DMS114 treated with DMSO at 0.1 percent for 48 hours (cell line): ENCODE measurements at regions not wholly inside any gene's neighbourhood (a gene's known extent, or its start where the extent isn't known, plus 50 kb on each side); places are given as distances from the start of the nearest gene placed in this dataset.

Experiments used
- DNase-seq: peaks from one replicate; lab custom pipeline; 2025; ENCODE audit not compliant: unreplicated experiment; lab: John Stamatoyannopoulos, UW

DNA sequence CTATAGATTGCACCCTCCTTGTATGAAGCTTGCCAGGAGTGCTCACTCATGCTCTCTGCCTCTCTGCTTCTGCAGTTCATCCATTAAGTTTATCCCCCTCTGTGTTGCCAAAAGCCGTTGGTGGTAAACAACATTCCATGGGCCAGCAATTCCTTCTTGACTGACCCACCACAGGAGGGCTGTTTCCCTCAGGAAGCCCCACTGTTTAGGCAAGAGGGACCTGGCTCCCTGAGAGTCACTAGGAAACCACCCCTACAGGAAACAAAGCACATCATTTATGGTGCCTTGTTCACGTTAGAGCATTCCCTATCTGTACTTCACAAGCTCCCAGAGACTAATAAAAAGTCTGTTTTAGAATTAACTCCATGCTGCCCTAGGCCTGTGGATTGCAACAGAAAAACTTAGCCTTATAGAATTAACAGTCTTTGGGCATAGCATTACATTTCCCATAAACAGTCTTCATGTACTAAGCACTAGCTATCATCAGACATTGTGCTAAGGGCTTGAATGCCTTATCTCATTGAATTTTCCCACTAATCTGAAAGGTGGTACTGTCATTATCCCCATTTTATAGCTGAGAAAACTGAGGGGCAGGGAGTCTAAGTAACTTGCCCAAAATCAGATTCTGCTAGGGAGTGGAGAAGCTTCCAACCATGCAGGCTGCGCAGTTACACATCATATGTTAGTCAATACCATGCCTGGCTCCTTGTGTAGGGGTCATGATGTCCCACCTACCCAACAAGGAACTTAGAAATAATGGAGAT lies 149.9 kb downstream of the SHQ1 start:
- no peak for DNase-seq

DNA sequence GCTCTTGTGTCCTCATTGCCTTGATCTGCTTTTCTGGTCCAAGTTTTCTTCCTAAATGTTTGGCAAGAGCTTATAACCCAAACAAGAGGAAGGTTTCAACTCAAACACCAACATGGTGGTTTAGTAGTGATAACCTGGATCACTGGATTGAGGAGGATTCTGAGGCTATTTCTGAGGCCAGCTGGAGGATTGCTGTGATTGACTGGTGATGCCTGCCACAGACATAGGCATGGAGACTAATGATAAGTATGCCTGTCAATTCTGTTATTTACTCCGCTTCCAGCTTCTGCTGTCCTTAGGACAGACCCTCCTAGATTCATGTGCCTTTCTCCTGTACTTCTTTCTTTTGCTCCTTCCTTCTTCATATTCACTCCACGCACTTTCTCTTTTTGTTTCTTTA lies 150.5 kb downstream of the SHQ1 start:
- no peak for DNase-seq

DNA sequence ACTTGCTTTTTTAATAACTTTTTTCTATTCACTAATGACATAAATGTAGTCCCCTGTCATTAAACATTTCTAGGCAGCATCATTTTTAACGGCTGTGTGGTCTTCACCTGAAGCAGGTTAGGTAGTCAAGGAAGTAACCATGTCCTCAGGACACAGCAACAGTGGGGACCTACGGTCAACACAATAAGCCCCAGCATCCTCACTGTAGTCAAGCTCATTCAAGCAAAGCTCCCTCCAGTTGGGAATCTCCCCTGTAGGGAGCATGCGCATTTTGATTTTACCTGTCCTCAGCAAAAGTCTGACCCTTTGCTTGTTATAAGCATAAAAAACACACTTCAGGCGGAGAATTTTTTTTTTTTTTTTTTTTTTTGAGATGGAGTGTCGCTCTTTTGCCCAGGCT lies 151.4 kb downstream of the SHQ1 start:
- DNase-seq = no peak

DNA sequence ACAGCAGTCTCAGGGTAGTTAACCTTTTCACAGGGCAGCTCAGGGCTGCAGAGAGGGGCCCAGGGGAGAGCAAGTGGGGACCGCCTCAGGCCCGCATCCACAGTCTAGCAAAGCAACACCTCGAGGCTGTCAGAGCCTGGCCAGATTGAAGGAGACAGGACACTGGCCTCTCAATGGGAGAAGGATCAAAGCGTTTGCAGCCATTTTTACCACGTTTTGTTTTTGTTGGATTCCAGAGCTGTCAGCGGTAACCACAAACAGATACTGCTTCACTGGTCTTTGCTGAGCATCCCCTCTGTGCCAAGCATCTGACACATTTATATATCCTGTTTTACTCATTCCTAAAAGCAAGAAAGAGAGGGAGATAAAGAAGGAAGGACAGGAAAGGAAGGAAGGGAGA lies 153.8 kb downstream of the SHQ1 start:
- no peak for DNase-seq

DNA sequence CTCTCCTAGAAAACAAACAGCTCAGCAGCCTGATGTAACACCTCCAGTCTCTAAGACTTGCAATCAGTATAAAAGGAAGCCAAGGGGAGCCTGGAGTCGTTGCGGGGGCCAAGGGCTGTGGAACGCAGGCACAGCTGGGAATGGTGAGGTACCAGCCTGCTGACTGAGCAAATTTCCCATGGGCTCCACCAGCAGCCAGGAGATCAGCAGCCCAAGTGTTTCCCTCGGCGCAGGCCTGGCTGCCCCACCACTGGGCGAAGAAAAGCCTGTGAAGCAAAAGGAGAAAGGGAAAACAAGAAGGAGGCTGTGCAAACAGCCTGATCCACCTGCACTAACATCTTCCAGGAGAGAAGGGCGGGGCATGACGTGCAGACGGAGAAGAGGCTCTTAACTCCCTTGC lies 155.3 kb downstream of the SHQ1 start:
- no peak for DNase-seq

DNA sequence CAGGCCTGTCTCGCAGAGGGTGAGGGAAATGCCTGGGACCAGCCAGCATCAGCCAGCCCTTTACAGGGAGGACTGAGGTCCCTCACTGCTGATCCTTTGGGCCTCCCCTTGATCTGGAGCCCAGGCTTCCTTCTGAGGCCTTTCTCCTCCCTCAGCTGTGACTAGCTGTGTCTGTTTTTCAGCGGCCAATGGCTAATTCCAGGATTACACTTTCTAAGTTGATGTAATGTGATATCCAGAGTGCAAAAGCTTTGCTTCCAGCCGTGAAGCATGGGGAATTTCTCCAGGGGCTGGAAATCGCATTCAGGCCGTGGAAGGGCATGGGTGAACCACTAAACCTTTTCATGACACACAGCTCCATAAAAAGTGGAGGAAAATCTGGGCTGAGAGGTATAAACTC lies 157.6 kb downstream of the SHQ1 start:
- DNase-seq = no peak

DNA sequence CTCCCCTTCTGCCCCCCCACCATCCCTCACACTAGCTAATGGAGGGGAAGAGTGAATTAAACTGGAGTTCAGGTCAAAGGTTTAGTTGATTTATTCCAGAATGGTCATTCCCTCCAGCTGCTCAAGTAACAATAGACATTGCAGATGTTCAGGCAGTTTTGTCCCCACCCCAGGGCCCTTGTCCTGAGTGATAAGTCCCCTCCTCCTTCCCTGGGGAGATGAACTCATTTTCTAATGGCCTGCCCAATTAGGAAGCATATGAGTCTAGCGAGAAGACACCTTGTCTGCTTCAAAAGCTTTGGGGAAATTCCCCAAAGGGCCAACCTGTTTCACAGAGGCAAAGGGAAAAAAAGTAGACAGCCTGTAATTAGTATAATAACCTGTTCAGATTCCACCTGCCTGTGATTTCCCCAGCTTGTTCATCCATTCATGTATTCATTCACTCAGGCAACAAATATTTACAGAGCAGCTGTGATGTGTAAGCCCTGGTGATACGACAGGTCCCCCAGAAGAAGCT lies 165.3 kb downstream of the SHQ1 start:
- DNase-seq = no peak

DNA sequence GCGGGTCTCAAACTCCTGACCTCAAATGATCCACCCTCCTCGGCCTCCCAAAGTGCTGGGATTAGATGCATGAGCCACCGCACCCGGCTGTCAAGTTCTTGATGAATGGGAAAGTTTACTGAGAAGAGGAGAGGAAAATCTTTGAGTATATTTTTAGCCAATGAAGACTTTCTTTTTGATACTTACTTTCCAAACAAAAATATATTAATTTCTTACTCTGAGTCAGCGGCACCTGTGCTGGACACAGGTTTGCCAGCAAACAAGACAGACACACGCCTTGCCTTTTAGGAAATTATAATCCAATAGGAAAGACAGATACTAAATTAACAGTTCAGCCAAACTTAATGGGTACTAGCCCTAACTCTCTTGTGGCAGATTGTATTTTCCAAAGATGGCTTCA lies 166.6 kb downstream of the SHQ1 start:
- DNase-seq = no peak

DNA sequence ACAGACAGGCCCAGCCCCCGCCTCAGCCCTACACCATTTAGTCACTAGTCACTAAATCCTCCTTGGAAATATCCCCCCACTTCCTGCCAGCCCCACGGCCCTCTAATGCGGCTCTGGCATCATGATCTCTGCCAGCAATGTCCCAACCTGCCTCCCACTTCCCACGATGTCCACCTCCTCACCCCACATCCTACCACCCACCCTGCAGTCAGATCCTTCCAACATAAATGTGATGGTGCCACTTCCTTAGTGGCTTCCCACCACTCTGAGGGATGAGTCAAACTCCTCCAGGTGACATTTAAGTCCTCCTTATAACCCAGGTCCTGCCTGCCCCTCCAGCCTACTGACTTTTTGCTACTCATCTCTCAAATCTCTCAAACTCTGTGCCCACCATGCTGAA lies 167.5 kb downstream of the SHQ1 start:
- DNase-seq = no peak

DNA sequence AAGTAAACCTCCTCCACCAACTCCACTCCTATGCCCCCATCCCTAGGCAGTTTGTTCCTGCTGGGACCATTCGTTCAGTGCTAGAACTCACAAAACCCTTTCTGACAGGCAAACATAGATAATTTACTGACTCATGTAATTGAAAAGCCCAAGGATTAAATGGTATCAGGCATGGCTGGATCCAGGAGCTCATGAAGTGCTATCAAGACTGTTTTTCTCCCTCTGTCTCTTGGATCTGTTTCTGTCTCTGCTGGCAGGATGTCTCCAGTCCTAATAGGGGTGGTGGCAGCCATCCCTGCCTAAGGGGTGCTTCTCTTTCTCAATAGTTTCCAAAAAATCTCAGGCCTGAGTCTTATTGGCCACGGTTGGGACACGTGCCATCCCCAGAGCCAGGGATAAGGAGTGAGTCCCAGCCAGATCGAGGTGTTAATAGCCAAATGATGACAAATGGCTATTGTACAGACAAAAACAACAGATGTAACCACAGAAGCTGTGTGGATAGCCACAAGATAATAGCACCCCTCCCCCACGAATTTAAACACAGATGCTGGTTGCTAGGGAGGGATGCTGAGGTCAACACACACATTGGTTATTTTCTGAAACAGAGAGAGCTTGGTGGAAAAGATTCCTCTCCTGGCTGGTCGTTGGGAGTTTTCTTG lies 168.6 kb downstream of the SHQ1 start:
- DNase-seq = no peak

DNA sequence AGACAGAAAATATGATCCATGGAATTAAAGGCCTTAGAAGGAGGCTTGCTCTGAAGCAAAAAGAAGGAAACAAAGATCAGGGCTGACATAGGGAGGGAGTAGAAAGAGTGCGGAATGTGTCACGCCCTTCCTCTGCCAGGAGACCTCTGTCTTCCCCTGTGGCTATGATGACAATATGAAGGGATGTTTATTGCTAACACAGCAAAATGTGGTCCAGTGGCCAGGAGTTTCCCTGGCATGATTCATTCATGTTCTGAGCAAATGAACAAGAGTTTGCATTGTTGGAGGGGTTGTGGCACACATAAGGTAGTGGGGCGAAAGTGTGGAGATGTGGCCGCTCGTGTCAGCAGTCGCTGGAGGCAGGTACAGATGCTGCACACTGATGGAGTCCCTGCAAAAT lies 169.4 kb downstream of the SHQ1 start:
- DNase-seq = no peak

DNA sequence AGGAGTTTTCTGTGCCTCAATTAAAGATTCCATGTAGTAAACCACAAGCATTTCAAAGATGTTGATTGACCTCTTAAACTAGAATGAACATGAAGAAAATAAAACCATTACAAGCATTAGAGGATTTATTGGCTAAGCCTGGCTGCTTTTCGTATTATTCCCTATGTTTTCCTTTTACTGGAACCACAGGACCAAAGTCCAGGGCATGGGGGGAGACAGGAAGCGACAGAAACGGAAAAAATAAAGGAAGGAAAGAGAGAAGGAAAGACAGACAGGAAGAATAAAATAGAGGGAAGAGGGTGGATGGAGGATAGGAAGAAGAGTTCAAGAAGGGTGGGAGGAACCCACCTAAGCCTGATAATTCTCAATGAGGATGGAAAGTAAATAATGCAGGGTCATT lies 169.9 kb downstream of the SHQ1 start:
- DNase-seq = no peak

DNA sequence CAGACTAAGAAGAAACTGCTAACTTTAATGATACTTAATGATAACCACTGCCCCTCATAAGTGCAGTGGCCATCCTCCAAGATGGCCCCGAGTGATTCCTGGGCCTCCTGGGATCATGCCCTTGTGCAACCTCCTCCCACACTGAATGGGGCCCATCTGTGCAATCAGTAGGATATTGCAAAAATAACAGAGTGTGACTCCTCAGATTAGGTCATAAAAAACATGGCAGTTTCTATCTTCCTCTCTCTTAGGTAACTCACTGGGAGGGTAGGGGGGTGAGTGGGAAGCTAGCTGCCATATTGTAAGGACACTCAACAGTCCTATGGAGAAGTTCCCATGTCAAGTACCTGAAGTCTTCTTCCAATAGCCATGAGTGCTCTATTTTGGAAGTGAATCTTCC lies 173.0 kb downstream of the SHQ1 start:
- no peak for DNase-seq

DNA sequence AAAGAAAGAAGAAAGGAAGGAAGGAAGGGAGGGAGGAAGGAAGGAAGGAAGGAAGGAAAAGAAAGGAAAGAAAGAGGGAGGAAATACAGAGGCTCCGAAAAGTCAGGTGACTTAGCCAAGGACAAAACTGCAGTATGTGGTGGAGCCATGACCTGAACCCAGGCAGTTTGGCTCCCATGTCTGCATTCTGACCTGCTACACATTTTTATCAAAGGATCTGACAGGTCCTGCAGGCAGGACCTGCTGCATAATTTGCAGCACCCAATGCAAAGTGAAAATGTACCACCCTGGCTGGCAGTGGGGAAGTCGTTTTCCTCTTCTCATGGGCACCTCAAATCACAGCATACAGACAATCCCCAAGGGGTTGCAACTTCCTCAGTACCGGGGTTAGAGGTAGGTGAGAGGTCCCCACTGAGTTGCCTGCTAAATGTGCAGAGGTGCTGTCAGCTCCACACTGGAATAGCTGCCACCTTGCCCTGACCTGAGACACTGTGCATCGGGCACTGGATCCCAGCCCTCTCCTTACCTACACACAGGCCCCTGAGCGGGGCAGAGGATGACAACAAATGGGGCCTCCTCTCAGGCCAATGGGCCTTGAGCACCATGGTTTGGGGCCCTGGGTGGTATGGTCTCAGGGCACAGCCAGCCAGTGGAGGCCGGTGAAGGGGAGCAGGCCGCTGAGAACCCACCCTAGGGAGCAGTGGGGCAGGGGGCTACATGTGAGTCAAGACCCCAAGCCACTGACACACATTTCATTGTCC lies 175.1 kb downstream of the SHQ1 start:
- no peak for DNase-seq

DNA sequence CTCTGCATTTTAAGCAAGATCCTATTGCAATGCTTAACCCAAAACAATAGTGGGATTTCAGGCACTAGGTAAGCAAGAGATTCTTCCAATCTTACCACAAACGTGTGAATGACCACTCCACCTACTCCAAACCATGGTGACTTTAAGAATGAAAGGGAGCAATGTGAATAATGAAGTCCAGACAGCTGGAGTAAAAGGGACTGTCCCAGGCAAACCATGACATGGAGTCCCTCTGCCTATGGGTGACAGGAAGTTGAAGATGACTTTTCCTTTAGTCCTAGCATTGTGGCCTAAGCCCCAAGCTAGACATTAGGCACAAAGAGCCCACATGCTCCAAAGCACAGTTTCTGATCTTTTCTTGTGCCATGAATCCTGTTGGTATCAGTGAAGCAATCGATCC lies 179.0 kb downstream of the SHQ1 start:
- DNase-seq = no peak

DNA sequence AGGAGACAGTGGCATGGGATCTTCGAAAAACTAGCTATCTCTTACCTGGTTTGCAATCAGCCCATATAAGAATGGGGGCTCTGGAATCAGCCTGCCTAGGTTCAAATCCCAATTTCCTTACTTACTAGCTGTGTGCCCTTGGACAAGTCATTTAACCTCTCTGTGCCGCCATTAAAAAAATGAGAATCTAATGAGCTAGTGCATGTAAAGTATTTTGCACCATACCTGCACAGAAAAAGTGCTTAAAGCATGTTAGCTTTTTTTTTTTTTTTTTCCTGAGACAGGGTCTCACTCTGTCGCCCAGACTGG lies 181.8 kb downstream of the SHQ1 start:
- DNase-seq = no peak

DNA sequence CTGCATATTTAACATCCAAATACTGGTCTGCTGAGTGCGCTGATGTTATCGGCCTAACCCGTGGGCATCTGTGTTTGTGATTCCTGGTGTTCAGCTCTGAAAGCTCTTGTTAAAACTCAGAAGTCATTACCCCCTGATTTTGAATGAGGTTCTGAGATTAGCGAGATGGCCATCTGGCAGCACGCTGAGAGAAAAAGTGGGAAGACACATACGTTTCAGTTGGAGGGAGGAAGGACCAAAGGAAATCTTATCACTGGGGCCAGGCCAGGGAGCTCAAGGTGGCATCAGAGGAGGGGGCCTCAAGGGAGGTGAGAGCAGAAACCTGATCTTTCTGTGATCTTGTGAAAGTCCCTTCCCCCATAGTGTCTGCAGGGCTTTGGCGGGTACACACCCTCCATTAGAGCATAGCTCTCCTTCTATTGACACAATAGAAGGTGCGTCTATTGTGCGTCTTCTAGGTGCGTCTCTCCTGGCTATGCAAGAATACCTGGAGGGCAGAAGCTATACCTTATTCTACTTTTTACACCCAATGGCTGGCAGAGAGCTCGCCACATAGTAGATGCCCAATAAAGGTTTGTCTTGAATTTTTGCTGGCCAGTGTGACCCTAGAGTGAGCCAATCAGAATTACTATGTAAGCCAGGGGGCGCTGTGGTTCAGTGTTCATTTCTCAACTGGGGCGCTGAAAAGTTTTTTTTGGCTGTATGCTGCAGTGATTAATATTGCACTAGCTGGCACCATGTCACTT lies 182.4 kb downstream of the SHQ1 start:
- no peak for DNase-seq

DNA sequence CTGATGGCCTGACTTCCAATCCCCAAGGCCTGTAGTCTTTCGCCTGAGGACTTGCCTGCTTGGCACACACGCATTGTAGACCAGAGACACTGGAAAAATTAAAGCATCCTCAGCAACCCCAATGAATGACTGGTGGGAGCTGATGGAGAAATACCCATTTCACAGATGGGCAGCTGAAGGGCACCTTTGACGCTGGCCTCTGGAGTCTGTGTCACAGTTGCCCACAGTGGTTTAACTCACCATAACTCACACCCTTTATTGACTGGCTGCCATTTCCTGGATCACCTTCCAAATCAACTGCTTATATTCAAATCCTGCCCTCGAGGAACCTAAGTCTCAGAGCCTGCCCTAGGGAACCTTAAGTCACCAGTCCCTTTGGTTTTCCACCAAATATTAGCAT lies 183.1 kb downstream of the SHQ1 start:
- no peak for DNase-seq

DNA sequence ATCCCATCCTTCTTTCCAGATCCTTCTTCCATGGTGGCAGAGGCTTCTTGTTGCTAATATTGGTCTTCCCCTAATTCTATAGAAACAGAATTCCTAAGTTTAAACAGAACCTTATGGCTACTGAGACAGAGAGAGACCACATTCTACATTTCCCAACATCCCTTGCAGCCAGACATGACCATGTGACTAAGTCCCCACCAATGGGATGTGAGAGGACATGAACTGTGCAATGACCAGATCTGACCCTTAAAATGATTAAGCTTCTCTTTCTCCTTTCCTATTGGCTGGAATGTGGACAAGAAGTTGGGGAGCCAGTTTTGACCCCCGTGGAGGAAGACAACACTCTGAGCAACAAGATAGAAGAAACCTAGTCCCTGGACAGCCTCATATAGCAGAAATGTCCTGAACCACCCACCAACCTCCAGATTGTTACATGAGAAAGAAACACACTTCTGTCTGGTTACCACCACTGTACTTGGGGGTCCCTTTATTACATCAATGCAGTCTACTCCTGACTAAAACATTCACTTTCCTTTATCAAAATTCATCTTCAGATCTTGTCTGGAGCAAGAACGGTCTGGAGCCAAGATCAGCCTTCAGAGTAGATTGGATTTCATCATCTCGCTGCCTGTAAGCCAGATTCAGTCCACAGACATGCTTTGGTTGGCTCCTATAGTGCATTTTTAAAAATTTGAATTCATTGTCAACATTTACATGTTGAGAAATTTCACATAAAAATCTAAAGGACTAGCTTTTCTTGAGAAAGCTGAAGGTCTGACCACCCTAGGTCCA lies 183.9 kb downstream of the SHQ1 start:
- DNase-seq = no peak

DNA sequence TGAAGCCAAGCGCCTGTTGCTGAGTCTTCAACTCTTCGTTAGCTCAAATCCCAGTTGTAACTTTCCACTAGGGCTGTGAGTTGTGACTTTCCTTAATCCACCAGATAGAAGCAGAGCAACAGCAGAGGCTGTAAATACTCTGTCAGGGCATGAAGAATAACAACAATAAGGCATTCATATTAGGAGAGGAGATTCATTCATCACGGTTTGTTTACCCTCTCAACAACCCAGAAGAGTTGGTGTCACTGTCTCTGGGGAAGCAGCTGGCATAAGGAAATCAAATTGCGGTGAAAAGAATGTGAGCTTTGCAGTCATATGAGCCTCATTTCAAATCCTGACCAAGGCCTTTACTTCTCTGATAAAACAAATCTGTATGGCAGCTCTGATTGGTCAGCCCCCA lies 184.8 kb downstream of the SHQ1 start:
- DNase-seq = no peak

DNA sequence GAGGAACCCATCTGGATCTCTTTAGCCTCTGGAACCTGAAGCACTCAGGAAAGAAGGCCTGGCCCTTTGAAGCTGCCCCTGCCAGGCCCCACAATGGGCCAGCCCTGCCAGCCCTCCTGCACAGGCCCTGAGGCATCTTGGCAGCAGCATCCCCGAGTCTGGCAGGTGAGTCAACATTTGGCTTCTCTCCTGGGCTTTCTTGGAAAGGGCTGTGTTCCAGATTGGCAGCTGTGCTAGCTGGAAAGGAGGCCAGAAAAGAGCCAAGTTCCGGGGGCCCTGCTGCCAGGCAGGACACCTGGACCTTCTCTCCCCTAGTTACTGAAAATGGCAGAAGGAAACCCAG lies 187.2 kb downstream of the SHQ1 start:
- DNase-seq = no peak
